ENCODE measurements at regions not wholly inside any gene's neighbourhood (a gene's known extent, or its start where the extent isn't known, plus 50 kb on each side); places are given as distances from the start of the nearest gene placed in this dataset.

- Histone ChIP-seq H3K27ac (ENCODE audit: low read depth, low read length) (no peak overlapping the region), H3K4me2 (ENCODE audit: low read depth, low read length, poor library complexity, severe bottlenecking) (no peak overlapping the region), H3K27me3 (ENCODE audit: low read length) (no peaks in the 10 kb centered on the region), H3K4me3 (ENCODE audit: insufficient read depth, low read length, poor library complexity, severe bottlenecking) (no peak overlapping the region), H3K79me2 (ENCODE audit: insufficient read depth, low read length) (no peaks in the 10 kb centered on the region), H4K20me1 (ENCODE audit: low read depth, low read length) (no peaks in the 10 kb centered on the region), H3K9me2 (replicated peaks; ENCODE audit: insufficient read depth, low read length) (no peaks in the 10 kb centered on the region), H2AFZ (ENCODE audit: low read depth, low read length, severe bottlenecking) (no peak overlapping the region), H3K9ac (ENCODE audit: low read length) (no peak overlapping the region), H3F3A (ENCODE audit: insufficient read depth) (no peaks in the 10 kb centered on the region), H3K9me3 (ENCODE audit: insufficient read depth, low read length) (no peaks in the 10 kb centered on the region), H3K36me3 (ENCODE audit: low read length) (no peaks in the 10 kb centered on the region)
- TF ChIP-seq CTCF (IDR thresholded peaks at IDR 0.05; ENCODE audit: insufficient read depth, low read length, poor library complexity, severe bottlenecking) = no peak
Observed at GRCh38 chrX:122464341-122464740, 719.7 kb upstream of the GRIA3 start.

GRCh38 chrX:122475306-122475705, 708.8 kb upstream of the GRIA3 start:
- Histone ChIP-seq H4K20me1 (ENCODE audit: low read depth, low read length) (no peaks in the 10 kb centered on the region), H3K79me2 (ENCODE audit: insufficient read depth, low read length) (no peaks in the 10 kb centered on the region), H3K9me3 (ENCODE audit: insufficient read depth, low read length) (no peaks in the 10 kb centered on the region), H3K4me2 (ENCODE audit: low read depth, low read length, poor library complexity, severe bottlenecking) (no peak overlapping the region), H3K9ac (ENCODE audit: low read length) (no peak overlapping the region), H3K9me2 (replicated peaks; ENCODE audit: insufficient read depth, low read length) (no peaks in the 10 kb centered on the region), H3K4me3 (ENCODE audit: insufficient read depth, low read length, poor library complexity, severe bottlenecking) (no peak overlapping the region), H3K27ac (ENCODE audit: low read depth, low read length) (no peak overlapping the region), H3K36me3 (ENCODE audit: low read length) (no peaks in the 10 kb centered on the region), H3K27me3 (ENCODE audit: low read length) (no peaks in the 10 kb centered on the region), H3F3A (ENCODE audit: insufficient read depth) (no peaks in the 10 kb centered on the region), H2AFZ (ENCODE audit: low read depth, low read length, severe bottlenecking) (no peak overlapping the region)
- TF ChIP-seq CTCF (IDR thresholded peaks at IDR 0.05; ENCODE audit: insufficient read depth, low read length, poor library complexity, severe bottlenecking) = no peak
- TF ChIP-seq EZH2phosphoT487 (conservative IDR thresholded peaks at IDR 0.05; ENCODE audit: low read length) = no peak

- TF ChIP-seq CTCF (IDR thresholded peaks at IDR 0.05; ENCODE audit: insufficient read depth, low read length, poor library complexity, severe bottlenecking) (no peak), EZH2phosphoT487 (conservative IDR thresholded peaks at IDR 0.05; ENCODE audit: low read length) (no peak)
- Histone ChIP-seq H3K27ac (ENCODE audit: low read depth, low read length) (no peak overlapping the region), H3K4me3 (ENCODE audit: insufficient read depth, low read length, poor library complexity, severe bottlenecking) (no peak overlapping the region), H3K36me3 (ENCODE audit: low read length) (no peaks in the 10 kb centered on the region), H3K9me3 (ENCODE audit: insufficient read depth, low read length) (no peaks in the 10 kb centered on the region), H3F3A (ENCODE audit: insufficient read depth) (no peaks in the 10 kb centered on the region), H3K9me2 (replicated peaks; ENCODE audit: insufficient read depth, low read length) (no peaks in the 10 kb centered on the region), H3K27me3 (ENCODE audit: low read length) (no peaks in the 10 kb centered on the region), H3K4me2 (ENCODE audit: low read depth, low read length, poor library complexity, severe bottlenecking) (no peak overlapping the region), H3K79me2 (ENCODE audit: insufficient read depth, low read length) (no peaks in the 10 kb centered on the region), H2AFZ (ENCODE audit: low read depth, low read length, severe bottlenecking) (no peak overlapping the region), H4K20me1 (ENCODE audit: low read depth, low read length) (no peaks in the 10 kb centered on the region), H3K9ac (ENCODE audit: low read length) (no peak overlapping the region)
Observed at GRCh38 chrX:122500556-122500955, 683.5 kb upstream of the GRIA3 start.

GRCh38 chrX:122501652-122502051, 682.4 kb upstream of the GRIA3 start:
- Histone ChIP-seq H3K9me2 (replicated peaks; ENCODE audit: insufficient read depth, low read length) (no peaks in the 10 kb centered on the region), H3K36me3 (ENCODE audit: low read length) (no peaks in the 10 kb centered on the region), H3K9me3 (ENCODE audit: insufficient read depth, low read length) (no peaks in the 10 kb centered on the region), H3K27ac (ENCODE audit: low read depth, low read length) (no peak overlapping the region), H3K9ac (ENCODE audit: low read length) (no peak overlapping the region), H2AFZ (ENCODE audit: low read depth, low read length, severe bottlenecking) (no peak overlapping the region), H3K79me2 (ENCODE audit: insufficient read depth, low read length) (no peaks in the 10 kb centered on the region), H3K4me2 (ENCODE audit: low read depth, low read length, poor library complexity, severe bottlenecking) (no peak overlapping the region), H3F3A (ENCODE audit: insufficient read depth) (no peaks in the 10 kb centered on the region), H3K27me3 (ENCODE audit: low read length) (no peaks in the 10 kb centered on the region), H3K4me3 (ENCODE audit: insufficient read depth, low read length, poor library complexity, severe bottlenecking) (no peak overlapping the region), H4K20me1 (ENCODE audit: low read depth, low read length) (no peaks in the 10 kb centered on the region)
- no peak for TF ChIP-seq CTCF (IDR thresholded peaks at IDR 0.05; ENCODE audit: insufficient read depth, low read length, poor library complexity, severe bottlenecking)
- TF ChIP-seq EZH2phosphoT487 (conservative IDR thresholded peaks at IDR 0.05; ENCODE audit: low read length) = no peak
